GM19463 (cell line): ENCODE measurements at regions not wholly inside any gene's neighbourhood (a gene's known extent, or its start where the extent isn't known, plus 50 kb on each side); places are given as distances from the start of the nearest gene placed in this dataset.
"Not testable (repeated sequence)": the region's sequence is repeated elsewhere in the genome, so short reads cannot be mapped to it uniquely, and the experiment has no call there.

ENCODE experiments used
- ATAC-seq: cut with Tn5 transposase; IDR thresholded peaks from one replicate; pipeline ENCODE4 v1.9.1; 2021; ENCODE audit warnings: mild to moderate bottlenecking, moderate library complexity; ENCODE audit not compliant: unreplicated experiment

DNA sequence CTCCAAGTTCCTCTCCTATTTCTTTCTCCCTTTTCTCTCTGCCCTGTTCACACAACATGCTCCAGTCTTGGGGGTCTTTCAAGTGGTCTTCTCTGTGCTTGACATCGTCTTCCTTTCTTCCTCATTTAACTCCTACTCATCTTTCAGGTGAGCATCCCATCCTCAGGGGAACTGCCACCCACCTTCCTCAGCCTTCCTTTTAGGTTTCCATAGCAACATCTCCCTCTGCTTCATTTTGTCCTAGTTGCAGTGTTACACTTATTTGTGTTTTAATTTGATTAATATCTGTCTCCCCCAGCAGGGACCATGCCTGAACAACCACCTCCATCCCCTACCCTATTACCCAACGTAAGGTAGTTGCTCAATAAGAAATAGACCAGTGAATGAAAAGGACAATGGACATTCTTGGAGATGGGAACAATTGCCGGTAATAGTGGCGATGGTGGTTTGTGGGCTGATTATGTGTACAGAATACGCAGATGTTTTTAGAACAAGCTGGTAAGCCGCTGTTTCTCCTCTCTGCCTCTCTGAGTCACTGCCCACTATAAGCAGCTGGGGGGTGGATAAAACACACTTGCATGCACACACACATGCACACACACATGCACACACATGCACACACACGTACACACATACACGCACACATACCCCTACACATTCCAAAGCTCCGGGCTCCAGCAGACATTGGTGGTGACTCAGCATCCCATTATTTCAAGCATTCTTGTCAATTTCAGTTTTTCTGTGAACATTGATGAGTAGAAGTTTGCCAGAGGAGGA lies 251.6 kb downstream of the GATA3 start:
- no peak for ATAC-seq

DNA sequence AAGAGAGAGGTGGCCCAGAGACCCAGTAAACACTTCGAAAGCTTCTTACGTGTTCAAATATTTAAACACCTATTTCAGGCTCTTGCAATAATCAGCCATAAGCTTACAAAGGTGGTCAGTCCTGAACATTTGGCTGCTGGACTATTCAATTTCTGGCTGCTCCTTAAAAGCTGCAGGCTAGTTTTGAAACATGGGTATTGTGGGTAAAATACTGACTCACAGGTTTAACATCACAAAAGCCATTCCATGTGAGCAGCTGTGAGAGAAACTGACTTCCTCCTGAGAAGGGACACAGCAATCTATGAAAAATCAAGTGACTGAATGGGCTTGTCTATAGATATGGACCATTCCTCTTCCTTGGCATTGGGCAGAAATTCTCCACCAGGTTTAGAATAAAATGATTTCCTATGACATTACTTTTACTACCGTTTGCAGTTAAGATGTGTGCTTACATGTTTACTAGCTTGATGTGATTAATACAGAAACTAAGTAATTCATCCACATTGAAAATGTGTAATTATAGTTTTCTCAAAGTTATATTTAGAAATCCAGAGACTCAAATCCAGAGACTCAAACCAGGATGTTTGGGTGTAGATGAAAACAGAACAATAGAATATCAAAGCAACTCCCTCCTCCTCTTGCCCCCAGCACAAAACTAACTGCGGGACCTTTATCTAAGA lies 252.3 kb downstream of the GATA3 start:
- no peak for ATAC-seq

DNA sequence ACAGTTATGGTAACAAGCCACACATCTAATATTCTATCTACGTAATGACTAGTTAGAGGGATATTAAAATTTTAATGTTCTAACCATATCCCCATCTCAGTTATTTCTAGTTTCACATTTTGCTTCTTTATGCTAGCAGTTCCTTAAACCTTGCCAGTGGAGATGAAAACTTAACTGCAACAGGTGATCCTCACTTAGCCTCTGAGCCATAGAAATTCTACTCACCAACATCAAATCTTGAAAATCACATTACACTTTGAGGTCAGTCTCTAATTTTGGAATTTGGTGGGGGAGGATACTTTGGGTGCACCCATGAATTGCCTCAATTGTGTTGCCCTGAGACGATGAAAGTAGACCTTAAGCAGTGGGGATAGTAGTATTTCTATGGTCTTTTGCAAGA lies 256.4 kb downstream of the GATA3 start:
- ATAC-seq: no peak

DNA sequence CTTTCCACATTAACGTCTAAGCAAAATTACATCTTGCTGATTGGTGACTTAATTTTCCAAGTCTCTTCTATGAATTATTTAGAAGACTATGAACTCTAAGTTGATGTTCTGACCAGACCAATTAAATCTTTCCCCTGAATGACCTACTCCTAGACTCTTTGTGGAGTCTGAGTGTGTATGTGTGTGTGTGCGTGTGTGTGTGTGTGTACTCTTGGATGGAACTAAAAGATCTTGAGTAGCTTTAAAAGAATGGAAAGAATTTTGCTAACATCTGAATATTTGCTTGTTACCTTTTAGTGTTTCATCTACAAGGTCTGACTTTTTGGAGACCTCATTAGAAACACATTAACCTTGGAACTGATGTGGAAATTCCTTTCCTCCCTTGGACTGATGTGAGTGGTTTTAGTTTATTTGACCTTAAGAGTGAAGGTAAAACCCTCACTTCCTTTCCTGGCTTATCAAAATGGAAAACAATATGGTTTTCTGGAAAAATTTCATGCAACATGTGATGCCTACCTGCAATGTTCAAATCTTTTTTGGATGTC lies 257.1 kb downstream of the GATA3 start:
- ATAC-seq: no peak

DNA sequence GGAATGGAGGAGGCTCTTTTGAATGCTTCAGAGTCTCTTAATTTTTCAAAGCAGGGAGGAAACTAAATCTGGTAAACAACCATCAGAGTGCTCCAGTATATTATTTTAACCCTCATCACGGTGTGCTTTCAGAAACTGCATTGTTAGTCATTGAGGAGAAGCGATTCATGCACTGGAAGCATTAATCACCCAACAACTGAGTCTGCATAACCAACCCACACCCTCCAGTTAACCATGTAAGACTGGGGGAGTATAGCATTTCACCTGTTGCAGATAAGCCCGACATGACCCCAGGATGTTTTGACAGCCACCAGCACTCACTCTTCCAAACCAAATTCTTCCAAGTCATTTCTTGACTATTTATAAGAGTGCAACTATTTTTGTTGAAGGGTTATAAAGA lies 257.6 kb downstream of the GATA3 start:
- no peak for ATAC-seq

DNA sequence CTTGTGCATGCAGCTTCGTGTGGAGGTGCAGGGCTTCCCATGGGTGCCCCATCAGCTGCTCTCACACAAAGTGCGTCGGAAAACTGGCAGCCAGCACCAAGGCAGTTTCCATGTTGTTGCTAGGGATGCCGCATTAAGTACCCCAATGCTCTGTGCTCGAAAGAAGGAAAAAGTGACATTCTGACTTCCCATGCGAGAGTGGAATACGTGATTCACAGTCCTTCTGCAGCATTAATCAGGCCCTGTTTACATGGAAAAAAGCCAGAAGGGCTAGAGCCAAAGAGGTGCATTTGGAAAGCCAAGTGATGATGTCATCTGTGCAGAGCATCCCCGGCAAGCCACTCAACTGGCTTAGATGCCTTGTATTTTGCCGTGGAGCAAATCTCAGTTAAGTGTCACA lies 258.3 kb downstream of the GATA3 start:
- no peak for ATAC-seq

DNA sequence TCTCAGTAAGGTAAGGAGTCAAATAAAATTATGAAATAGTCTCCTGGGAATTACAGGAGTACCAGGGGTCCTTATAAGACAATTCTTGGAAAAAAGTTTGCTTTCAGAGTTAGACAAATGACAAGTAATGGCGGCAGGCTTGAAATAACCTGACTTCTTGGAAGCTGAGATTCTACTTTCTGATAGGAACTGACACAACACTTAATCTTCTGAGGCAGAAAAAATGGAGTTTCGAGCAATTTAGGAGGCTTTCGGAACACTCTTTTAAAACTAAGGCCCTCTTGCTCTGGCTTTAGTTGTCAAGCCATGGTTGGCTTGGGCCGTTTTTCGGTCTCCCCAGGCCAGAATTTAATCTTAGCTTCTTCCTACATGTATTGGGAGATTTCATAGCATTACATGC lies 260.0 kb downstream of the GATA3 start:
- ATAC-seq: no peak

DNA sequence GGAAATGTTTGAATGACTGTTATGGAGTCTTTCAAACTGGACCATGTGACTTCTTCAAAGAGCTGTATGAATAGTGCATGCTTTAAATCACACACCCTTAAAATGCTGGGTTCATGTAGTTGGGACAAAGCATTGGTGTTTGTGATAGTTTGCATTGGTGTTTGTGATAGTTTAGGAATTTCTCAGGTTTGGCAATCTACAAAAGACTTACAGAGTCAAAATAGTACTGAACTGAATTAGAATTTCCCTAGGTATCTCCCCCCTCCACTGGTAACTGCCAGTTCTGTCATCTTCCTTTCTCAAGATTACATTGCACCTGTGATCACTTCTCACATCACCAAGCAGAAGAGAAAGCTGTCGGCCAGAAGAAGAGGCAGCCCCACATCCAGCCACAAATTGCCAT lies 261.1 kb downstream of the GATA3 start:
- no peak for ATAC-seq

DNA sequence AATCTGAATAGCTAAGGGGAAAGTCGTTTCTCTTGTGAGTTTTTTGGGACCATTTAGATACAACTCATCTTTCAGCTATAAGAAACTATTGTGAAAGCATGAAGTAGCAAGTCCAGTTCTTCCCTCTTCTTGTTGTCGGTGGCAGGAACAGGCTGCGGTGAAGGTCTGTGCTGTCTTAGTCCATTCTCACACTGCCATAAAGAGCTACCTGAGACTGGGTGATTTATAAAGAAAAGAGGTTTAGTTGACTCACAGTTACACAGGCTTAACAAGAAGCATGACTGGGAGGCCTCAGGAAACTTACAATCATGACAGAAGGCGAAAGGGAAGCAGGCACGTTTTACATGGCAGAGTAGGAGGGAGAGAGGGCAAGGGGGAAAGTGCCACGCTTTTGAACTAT lies 261.8 kb downstream of the GATA3 start:
- ATAC-seq: no peak

DNA sequence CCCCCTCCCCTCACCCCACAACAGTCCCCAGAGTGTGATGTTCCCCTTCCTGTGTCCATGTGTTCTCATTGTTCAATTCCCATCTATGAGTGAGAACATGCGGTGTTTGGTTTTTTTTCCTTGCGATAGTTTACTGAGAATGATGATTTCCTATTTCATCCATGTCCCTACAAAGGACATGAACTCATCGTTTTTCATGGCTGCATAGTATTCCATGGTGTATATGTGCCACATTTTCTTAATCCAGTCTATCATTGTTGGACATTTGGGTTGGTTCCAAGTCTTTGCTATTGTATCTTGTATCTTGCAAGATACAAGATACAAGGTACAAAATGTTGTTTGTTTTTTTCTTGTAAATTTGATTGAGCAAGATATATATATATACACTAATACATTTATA lies 263.9 kb downstream of the GATA3 start:
- ATAC-seq: not testable (repeated sequence)

DNA sequence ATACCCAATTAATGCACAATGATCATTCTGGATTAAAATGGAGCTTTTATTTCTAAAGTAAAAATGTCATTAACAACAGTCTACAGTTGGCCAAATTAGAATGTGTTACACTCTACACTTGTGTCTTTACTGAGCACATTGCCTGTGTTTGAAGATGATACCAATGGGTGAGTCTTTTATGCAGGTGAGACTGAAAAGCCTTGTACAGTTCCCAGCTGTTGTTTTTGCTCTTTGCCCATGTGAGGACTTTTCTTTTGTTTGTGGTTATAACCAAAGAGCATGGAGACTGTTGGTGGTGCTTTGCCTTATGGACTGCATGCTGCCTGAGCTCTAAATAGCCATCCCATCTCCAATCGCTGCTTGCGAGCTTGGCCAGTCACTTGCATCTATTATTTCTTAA lies 264.5 kb downstream of the GATA3 start:
- ATAC-seq: no peak

DNA sequence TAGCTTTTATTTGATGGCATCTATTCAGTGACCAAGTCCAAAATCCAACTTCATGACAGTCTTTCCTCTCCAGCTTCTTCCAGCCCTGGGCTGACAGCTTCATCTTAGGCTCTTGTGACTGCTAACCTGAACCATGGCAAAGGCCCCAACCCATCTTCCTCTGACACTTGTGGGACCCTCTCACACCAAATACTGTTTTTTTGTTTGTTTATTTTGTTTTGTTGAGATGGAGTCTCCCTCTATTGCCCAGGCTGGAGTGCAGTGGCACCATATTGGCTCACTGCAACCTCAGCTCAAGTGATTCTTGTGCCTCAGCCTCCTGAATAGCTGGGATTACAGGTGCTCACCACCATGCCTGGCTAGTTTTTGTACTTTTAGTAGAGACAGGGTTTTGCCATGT lies 265.2 kb downstream of the GATA3 start:
- no peak for ATAC-seq

DNA sequence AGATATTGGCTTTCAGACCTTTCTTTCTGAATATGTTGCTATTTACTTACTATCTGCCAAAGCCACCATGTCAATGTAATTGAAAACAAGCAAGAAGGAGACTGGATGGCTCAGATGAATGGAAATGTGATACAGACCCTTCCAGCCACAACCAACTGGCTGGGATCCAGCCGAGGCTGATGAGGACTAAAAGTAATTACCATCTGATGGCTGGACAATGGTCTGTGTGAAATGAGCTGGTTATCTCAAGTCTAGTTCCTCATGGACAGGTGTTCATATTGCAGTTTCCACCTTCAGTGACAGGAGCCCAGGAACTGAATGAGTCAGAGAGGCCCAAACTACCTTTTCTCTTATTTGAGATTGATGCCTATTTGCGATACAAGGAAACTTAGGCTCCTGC lies 267.5 kb downstream of the GATA3 start:
- ATAC-seq: no peak

DNA sequence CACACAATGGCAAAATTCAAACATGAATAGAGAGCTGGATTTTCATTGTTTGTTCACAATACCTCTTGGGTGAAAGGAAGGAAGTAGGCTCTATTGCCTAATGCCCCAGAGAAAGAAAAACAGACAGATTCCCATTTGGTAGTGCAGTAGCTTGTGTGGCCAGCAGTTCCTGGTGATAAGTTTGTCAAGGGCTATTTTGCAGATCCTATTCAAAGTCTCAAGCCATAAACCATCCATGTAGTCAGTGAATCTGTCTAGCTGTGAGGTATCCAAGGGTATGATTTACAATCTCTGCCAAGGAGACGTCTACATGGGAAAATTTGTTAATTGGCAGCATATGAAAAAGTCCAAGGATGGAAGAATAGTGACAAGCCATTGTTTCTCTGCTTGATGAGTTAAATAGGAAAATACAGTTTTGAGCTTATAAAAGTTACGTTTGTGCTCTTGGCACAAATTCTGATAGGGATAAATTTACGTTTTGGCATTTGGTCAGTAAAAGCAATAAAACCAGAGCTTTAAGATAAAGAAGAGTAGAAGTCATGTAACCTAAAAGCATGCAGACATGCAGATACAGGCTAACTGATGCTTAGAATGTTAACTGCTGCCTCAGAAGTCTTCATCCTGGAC lies 269.1 kb downstream of the GATA3 start:
- no peak for ATAC-seq

DNA sequence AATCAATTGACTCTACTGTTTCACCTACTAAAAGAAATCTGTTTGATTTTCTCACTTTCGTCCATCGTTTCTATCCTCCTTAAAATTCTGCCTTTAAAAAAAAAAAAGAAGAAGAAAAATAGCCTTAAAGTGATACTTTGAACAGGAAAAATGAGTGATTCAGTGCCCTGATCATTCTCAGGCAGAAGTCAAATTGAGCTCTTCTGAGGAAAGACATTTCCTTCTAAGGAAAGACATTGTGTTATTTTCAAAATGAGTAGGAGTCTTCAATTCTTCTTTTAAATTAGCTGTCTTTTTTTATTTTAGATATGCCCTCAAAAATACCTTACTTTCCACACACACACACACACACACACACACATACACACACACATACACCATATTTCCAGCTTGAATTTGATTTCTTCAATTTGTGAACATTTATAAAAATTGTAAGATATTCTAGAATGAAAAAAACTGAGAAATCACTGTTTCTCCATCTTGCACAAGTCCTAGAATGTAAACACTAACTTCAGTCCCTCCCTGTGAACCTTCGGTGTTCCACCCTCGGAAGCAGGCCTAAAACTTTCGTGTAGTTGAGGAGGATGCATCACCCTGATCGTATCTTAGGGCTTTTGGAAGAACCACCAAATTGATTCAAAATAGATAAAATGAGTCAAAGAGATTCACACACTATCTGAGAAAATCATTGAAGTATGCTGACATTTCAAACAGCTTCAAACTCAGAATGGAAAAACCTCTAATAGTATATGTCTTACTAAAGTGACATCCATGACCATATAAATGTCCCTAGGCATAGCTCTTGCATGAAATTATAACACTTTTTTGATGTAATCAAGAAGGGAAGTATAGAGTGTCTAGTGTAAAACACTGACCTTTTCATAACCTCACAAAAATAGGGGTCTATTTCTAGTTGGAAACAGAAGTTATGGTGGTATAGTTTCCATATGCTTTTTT lies 270.8 kb downstream of the GATA3 start:
- no peak for ATAC-seq

DNA sequence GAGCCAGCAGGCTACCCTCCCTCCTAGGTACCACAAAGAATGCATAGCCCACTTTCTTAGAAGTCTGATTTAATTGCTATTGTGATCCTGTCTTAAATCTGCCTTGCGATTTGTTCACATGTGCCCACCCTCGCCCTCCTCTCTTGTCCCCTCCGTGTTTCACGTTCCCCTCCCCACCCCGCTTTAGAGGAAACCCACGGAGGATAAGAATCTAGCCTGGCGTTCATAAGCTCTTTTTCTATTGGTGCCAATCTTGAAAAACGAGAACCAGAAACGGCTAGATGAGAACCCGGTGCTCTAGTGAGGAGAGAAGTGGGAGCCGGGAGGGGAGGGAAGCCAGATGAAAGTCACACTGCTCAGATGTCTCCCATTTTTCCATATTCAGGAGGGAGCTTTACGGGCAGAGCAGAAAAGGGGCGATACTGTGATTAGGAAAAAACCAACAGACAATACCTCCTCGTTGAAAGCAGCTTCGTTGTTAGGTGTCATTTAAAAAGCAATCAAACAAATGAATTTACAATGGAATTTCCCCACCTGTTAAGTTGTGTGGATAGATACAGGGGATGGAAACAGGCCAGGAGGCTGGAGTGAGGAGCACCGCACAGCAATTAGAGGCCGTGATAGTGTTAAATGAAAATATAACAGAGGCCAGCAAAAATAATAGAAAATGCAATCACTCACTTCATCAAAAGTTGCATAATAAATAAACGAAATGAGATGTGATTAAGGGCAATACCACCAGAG lies 272.1 kb downstream of the GATA3 start:
- ATAC-seq: no peak

DNA sequence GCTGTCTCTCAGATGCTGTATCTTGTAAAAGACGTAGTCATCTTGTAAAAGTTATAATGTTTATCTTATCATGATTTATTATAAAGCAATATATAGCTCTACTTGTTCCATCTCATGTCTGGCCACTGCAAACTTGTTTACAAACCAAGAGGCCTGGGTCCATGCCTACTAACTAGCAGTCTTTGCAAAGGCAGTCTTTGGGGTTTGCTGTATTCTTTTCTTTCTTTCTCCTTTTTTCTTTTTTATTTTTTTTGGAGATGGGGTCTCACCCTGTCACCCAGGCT lies 272.6 kb downstream of the GATA3 start:
- ATAC-seq: no peak

DNA sequence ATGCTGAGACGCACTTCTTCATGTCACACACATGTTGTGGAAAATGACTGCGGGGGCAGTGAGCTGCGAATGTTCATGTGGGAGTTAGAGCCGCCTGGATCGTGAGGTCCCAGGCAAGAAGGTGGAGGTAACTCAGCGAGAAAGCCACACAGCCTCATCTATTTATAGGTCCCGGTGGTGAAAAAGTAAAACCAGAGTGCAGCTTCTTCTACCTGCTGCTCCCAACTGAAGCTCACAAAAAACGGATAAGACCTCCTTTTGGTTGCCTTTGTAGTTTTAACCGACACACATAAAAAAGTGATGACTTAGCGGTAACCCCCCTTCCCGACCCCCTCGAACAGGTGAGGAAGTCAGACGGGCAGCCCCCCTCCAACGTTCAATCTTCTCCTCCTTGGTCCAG lies 276.9 kb downstream of the GATA3 start:
- no peak for ATAC-seq

DNA sequence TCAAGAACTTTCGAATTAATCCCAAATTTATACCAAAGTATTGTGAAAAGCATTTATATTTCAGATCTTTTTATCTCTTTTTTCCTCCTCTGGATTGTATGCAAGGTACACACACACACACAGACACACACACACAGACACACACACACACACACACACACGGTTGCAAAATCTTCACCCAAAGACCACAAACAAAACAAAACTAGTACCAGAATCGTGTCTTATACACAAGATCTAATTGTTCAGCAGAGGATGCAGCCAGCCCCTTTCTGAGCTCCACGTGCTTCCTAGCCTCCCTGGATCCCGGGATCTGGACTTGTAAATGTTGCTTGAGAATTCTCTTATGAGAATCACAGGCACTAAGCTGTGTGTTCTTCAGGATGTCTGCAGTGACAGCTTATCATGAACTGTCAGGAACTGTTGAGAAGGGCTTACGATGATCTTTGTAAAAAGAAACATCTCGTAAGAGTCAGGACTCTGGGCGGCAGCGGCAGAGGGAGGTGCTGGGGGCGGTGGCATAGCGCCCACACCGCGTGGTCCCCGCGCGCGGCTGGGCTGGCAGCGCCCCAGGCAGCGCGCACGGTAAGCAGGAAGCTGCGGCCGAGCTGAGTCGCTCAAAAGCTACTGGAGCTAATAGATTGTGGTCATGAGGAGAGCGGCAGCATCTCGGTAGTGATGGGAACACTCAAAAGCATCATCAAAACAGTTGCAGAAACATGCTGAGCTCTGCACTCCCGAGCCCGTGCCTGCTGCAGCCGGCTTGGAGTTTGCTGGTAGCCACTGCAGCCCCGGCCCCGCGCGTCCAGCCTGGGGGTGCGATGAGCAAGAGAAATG lies 277.6 kb downstream of the GATA3 start:
- ATAC-seq: peak; percentile 91

DNA sequence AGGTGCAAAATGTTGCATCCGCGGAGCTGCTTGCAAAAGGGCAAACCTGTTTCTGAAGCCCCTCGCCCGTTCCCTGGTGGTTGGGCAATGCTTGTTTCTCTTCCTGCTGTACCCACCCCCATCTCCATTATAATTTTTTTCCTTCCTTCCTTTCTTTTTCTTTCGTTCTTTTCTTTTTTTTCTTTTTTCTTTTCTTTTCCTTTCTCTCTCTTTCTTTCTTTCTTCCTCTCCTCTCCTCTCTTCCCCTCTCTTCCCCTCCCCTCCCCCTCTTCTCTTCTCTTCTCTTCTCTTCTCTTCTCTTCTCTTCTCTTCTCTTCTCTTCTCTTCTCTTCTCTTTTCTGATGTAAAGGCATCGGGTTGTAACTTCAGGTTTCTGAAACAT lies 278.2 kb downstream of the GATA3 start:
- no peak for ATAC-seq
